GM12873 (cell line): ENCODE measurements at regions not wholly inside any gene's neighbourhood (a gene's known extent, or its start where the extent isn't known, plus 50 kb on each side); places are given as distances from the start of the nearest gene placed in this dataset.

Source experiments
- TF ChIP-seq, protein P1 (sequence below): IDR thresholded peaks from 2 replicates; pipeline ENCODE4 v1.5.1; 2012; ENCODE audit warnings: low read depth, mild to moderate bottlenecking, moderate library complexity, low read length, control low read depth; ENCODE audit not compliant: insufficient read depth; ENCODE audit errors: missing control alignments

DNA sequence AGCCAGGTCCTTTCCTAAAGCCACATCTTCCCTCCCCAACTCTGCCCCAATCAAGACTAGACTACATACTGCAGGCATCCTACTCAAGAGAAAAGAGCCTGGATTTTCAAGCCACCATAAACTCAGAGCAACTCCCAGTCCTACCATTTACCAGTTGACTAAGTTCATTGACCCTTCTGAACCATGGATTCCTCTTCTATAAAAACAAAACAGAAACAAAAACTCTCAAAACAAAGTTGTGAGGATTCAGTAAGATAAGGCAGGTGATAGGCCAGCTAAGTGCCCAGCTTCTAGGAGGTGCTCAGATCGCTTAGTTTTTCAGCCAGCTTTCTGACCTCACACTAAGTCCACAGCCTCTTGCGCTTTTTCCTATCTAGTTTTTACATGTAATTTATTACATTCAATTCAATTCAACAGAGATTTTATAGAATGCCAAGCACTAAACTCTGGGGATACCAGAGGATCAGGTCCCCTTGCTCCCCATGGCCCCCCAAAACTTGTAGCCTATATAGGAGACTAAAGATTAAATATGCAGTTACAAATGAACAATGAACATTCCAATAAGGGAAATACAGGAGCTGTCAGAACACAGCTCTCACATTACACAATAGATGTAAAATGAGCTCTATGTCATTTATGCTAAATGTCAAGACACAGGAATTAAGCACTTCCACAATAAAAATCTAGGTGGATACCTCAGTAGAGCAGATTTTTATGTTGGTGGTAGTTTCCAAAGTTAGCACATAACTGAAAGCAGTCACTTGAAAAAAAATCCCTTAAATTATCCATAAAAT is 104.5 kb upstream of the EGLN3 start:
- TF ChIP-seq, protein P1, sequence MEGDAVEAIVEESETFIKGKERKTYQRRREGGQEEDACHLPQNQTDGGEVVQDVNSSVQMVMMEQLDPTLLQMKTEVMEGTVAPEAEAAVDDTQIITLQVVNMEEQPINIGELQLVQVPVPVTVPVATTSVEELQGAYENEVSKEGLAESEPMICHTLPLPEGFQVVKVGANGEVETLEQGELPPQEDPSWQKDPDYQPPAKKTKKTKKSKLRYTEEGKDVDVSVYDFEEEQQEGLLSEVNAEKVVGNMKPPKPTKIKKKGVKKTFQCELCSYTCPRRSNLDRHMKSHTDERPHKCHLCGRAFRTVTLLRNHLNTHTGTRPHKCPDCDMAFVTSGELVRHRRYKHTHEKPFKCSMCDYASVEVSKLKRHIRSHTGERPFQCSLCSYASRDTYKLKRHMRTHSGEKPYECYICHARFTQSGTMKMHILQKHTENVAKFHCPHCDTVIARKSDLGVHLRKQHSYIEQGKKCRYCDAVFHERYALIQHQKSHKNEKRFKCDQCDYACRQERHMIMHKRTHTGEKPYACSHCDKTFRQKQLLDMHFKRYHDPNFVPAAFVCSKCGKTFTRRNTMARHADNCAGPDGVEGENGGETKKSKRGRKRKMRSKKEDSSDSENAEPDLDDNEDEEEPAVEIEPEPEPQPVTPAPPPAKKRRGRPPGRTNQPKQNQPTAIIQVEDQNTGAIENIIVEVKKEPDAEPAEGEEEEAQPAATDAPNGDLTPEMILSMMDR, result no peak

GRCh38 chr14:34053666-34054065 is 102.8 kb upstream of the EGLN3 start:
- TF ChIP-seq, protein P1, result no peak

GRCh38 chr14:34052658-34053014 is 101.8 kb upstream of the EGLN3 start:
- TF ChIP-seq, protein P1, result no peak

DNA sequence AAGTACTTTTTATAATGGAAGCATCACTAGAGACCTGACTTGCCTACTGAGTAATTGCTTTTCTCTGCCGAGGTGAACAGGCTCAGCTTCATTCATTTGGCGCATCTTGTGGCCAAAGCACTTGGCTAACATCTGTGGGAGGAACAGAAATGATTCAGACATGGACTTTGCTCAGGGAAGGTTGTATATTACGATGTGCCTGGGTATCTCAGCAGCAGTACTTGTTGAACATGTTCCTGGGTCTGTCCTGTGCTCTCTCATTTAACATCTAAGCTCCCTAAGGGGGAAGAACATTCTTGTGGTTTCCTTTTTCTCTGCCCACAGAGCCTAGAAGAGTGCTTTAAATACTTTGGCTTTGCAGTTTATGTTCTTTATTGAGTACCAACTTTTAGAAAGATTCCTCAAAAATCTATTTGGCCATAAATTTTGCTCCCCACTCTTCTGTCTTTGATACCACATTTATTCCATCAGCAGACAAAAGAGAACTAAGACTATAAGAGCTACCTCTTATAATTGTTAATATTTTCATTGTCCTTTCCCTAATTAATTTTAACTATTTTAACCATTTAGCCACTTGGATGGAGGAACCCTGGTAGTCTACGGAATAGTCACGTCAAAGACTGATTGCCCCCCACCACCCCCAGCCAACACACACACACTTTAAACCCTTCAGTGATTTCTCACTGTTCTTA is 101.2 kb upstream of the EGLN3 start:
- TF ChIP-seq, protein P1, result no peak

DNA sequence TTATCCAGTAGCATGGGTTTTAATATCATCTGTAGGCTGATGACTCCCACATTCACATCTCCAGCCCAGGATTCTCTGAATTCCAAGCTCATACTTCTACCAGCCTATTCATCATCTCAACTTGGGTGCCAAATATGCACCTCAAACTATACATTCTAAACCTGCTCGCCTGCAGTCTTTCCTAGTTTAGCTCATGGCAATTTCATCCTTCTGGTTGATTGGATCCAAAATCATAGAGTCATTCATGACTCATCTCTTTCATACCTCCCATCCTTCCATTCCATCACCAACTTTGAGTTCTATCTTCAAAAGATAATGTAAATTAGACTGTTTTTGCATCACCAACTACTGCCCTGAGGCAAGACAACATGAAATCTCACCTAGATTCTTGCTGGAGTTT is 99.7 kb upstream of the EGLN3 start:
- TF ChIP-seq, protein P1, result no peak

DNA sequence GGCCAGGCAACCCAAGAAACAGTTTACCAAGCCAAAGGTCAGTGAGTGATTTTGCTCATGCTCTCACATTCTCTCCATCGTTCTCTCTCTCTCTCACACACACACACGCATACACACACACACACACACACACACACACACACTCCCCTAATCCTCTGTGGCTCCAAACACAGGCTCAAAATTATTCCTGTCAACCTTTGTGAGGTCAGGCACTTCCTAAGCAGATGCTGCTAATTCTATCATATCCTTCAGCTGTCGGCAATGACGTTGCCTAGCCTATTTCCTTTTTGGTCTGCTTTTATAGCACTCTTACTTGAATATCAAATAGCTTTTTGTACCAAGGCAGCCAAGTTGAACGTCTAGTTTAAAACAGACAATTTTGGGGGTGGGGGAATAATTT is 98.9 kb upstream of the EGLN3 start:
- TF ChIP-seq, protein P1, result no peak

DNA sequence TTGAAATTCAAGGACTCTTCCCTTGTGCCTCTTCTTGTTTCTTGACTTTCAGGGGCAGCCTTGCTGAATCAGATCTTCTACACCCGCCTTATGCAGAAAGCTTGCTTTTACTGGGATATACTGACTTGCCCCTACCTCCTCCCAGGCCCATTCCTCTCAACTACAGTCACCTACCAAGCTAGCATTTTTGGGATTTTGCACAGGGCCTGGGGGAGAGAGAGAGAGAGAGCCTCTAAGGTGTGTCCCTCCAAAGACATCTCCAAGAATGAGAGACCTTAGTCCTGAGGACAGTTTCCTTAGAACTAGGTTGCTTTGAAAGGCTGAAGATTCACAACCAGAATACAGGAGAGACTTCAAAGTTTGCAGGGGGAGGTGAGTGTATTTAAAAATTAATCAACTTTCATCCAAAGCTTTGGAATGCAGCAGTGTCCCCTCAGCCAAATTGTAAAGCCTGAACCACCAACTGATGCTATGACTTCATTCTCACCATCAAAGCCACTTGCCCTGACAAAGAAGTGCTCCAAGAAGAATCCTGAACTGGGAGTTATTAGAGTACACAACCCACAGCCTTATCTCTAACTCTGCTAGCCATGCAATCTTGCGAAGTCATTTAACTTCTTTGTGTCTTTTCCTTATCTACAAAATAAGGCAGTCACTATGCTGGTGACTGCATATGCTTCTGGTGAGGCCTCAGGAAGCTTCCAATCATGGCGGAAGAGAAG is 96.1 kb upstream of the EGLN3 start:
- TF ChIP-seq, protein P1, result no peak
